Mesodermal cell (in vitro differentiated cells): ENCODE measurements at regions not wholly inside any gene's neighbourhood (a gene's known extent, or its start where the extent isn't known, plus 50 kb on each side); places are given as distances from the start of the nearest gene placed in this dataset.

ENCODE experiments used
- H3K27ac ChIP-seq: 2 replicates; pipeline ENCODE4 v1.7.0; 2013; ENCODE audit warnings: mild to moderate bottlenecking, low read depth, low read length, moderate library complexity; ENCODE audit not compliant: severe bottlenecking
- H3K36me3 ChIP-seq: 2 replicates; pipeline ENCODE4 v1.7.1; 2013; ENCODE audit warnings: mild to moderate bottlenecking, low read length, moderate library complexity; ENCODE audit not compliant: control insufficient read depth, insufficient read depth
- H3K4me1 ChIP-seq: one replicate; pipeline ENCODE4 v1.7.1; 2013; ENCODE audit warnings: mild to moderate bottlenecking, low read length; ENCODE audit not compliant: insufficient read depth, control insufficient read depth, poor library complexity, severe bottlenecking
- H3K4me3 ChIP-seq: 2 replicates; pipeline ENCODE4 v1.7.0; 2013; ENCODE audit warnings: low read length, control low read depth, mild to moderate bottlenecking; ENCODE audit not compliant: insufficient read depth, poor library complexity, severe bottlenecking; ENCODE audit errors: extremely low read depth
- H3K9me3 ChIP-seq: 2 replicates; pipeline ENCODE4 v1.7.1; 2013; ENCODE audit warnings: mild to moderate bottlenecking, low read length, moderate library complexity; ENCODE audit not compliant: control insufficient read depth
- WGBS, 2 experiments: methylation state at CpG; one replicate each; pipeline ENCODE4 v1.1.5; 2013; ENCODE audit warnings: missing lambda C conversion rate in 2 of 2; ENCODE audit not compliant: insufficient coverage in 2 of 2; 5-methylcytosine and 5-hydroxymethylcytosine counted together

GRCh38 chr14:82112210-82112839, 578.7 kb upstream of the SEL1L start:
- Histone ChIP-seq H3K36me3 (no peaks in the 10 kb centered on the region), H3K4me1 (no peaks in the 10 kb centered on the region), H3K4me3 (no peak overlapping the region), H3K9me3 (no peaks in the 10 kb centered on the region), H3K27ac (no peak overlapping the region)
- WGBS, 2 experiments, result no CpG with 5 or more reads among the region's 1 CpG

- no peaks in the 10 kb centered on the region for H3K4me1 ChIP-seq
- H3K9me3 ChIP-seq, result no peaks in the 10 kb centered on the region
- H3K27ac ChIP-seq, result no peak overlapping the region
- no peaks in the 10 kb centered on the region for H3K36me3 ChIP-seq
- H3K4me3 ChIP-seq, result no peak overlapping the region
- WGBS, 2 experiments, result no CpG with 5 or more reads among the region's 2 CpGs
Observed at GRCh38 chr14:82113007-82113406, 579.4 kb upstream of the SEL1L start.

GRCh38 chr14:82113710-82114109, 580.1 kb upstream of the SEL1L start:
- Histone ChIP-seq H3K9me3 (no peaks in the 10 kb centered on the region), H3K27ac (no peak overlapping the region), H3K4me1 (no peaks in the 10 kb centered on the region), H3K36me3 (no peaks in the 10 kb centered on the region), H3K4me3 (no peak overlapping the region)
- WGBS, 2 experiments, result no CpG with 5 or more reads among the region's 1 CpG

GRCh38 chr14:82116721-82117120, 583.1 kb upstream of the SEL1L start:
- H3K27ac ChIP-seq, result no peak overlapping the region
- no peaks in the 10 kb centered on the region for H3K4me1 ChIP-seq
- H3K36me3 ChIP-seq, result no peaks in the 10 kb centered on the region

GRCh38 chr14:82122655-82123054, 589.0 kb upstream of the SEL1L start:
- no CpG with 5 or more reads among the region's 1 CpG for WGBS, 2 experiments
- Histone ChIP-seq H3K36me3 (no peaks in the 10 kb centered on the region), H3K27ac (no peak overlapping the region), H3K4me3 (no peak overlapping the region), H3K4me1 (no peaks in the 10 kb centered on the region), H3K9me3 (no peaks in the 10 kb centered on the region)

More at GRCh38 chr14:82116721-82117120, 583.1 kb upstream of the SEL1L start:
- no peak overlapping the region for H3K4me3 ChIP-seq
- H3K9me3 ChIP-seq, result no peaks in the 10 kb centered on the region

GRCh38 chr14:82124511-82124910, 590.9 kb upstream of the SEL1L start:
- H3K36me3 ChIP-seq, result no peaks in the 10 kb centered on the region
- no peak overlapping the region for H3K27ac ChIP-seq
- H3K4me3 ChIP-seq, result no peak overlapping the region
- no peaks in the 10 kb centered on the region for H3K4me1 ChIP-seq
- no peaks in the 10 kb centered on the region for H3K9me3 ChIP-seq
- 46 to 60% methylated on average over 1 of the region's 2 CpGs for WGBS, 2 experiments

GRCh38 chr14:82126006-82126405, 592.4 kb upstream of the SEL1L start:
- WGBS, 2 experiments, result 85 to 86% methylated on average over 1 to 2 of the region's 2 CpGs
- Histone ChIP-seq H3K4me1 (no peaks in the 10 kb centered on the region), H3K27ac (no peak overlapping the region), H3K9me3 (no peaks in the 10 kb centered on the region), H3K36me3 (no peaks in the 10 kb centered on the region), H3K4me3 (no peak overlapping the region)

GRCh38 chr14:82134411-82134810, 600.8 kb upstream of the SEL1L start:
- Histone ChIP-seq H3K9me3 (no peaks in the 10 kb centered on the region), H3K4me1 (no peaks in the 10 kb centered on the region), H3K4me3 (no peak overlapping the region), H3K36me3 (no peaks in the 10 kb centered on the region), H3K27ac (no peak overlapping the region)
- WGBS, 2 experiments, result no CpG with 5 or more reads among the region's 1 CpG

GRCh38 chr14:82138431-82138830, 604.8 kb upstream of the SEL1L start:
- H3K9me3 ChIP-seq, result peaks cover 3% of the 10 kb centered on the region
- no peaks in the 10 kb centered on the region for H3K36me3 ChIP-seq
- no peaks in the 10 kb centered on the region for H3K4me1 ChIP-seq
- H3K27ac ChIP-seq, result no peak overlapping the region
- H3K4me3 ChIP-seq, result no peak overlapping the region
- WGBS, 2 experiments, result no CpG with 5 or more reads among the region's 1 CpG

- no peaks in the 10 kb centered on the region for H3K36me3 ChIP-seq
- no peak overlapping the region for H3K27ac ChIP-seq
Observed at GRCh38 chr14:82146846-82147245, 613.2 kb upstream of the SEL1L start.

GRCh38 chr14:82153689-82154088, 620.0 kb upstream of the SEL1L start:
- WGBS, 2 experiments, result no CpG with 5 or more reads among the region's 4 CpGs
- Histone ChIP-seq H3K27ac (no peak overlapping the region), H3K36me3 (no peaks in the 10 kb centered on the region), H3K9me3 (no peaks in the 10 kb centered on the region), H3K4me1 (no peaks in the 10 kb centered on the region), H3K4me3 (no peak overlapping the region)

More at GRCh38 chr14:82146846-82147245, 613.2 kb upstream of the SEL1L start:
- H3K4me3 ChIP-seq, result no peak overlapping the region
- no peaks in the 10 kb centered on the region for H3K9me3 ChIP-seq
- H3K4me1 ChIP-seq, result no peaks in the 10 kb centered on the region
